Stomach (tissue), 4 donors: ENCODE measurements at regions not wholly inside any gene's neighbourhood (a gene's known extent, or its start where the extent isn't known, plus 50 kb on each side); places are given as distances from the start of the nearest gene placed in this dataset.

ENCODE experiments used
- CTCF ChIP-seq, 7 experiments: fragments of 450-650 bp in 4 of 7; fragments of 200-600 bp in 3 of 7; sonication (generic) in 3 of 7; IDR thresholded peaks; one replicate each; pipeline ENCODE4 v1.5.1; 2016 to 2019; ENCODE audit warnings: antibody characterized with exemption in 7 of 7, control low read depth in 2 of 7, mild to moderate bottlenecking in 1 of 7
- EP300 ChIP-seq: sonication (generic); formaldehyde crosslinking; IDR thresholded peaks from one replicate; pipeline ENCODE4 v1.6.1; 2017; ENCODE audit warnings: antibody characterized with exemption
- POLR2A ChIP-seq, 4 donors: fragments of 450-650 bp; IDR thresholded peaks; one replicate each; pipeline ENCODE4 v1.6.1; 2016; ENCODE audit warnings: antibody characterized with exemption in 4 of 4, control low read depth in 2 of 4, mild to moderate bottlenecking in 1 of 4, moderate library complexity in 1 of 4
- POLR2AphosphoS5 ChIP-seq, 3 donors: sonication (generic); formaldehyde crosslinking; IDR thresholded peaks; one replicate each; pipeline ENCODE4 v1.6.1; 2016; ENCODE audit warnings: antibody characterized with exemption in 3 of 3

- TF ChIP-seq POLR2A (IDR thresholded peaks at IDR 0.05) (no peak), POLR2AphosphoS5 (IDR thresholded peaks at IDR 0.05) (no peak), CTCF (IDR thresholded peaks at IDR 0.05) (no peak), EP300 (no peak)
These were observed 373.8 kb downstream of the NPIPA8 start for GRCh38 chr16:17962726-17963125.
